HCT116 (cell line): ENCODE measurements at regions not wholly inside any gene's neighbourhood (a gene's known extent, or its start where the extent isn't known, plus 50 kb on each side); places are given as distances from the start of the nearest gene placed in this dataset.

ENCODE experiments used
- ATAC-seq: fragments of 200-7000 bp; cut with Tn5 transposase; 2 replicates; pipeline ENCODE4 v1.9.1; 2020; ENCODE audit warnings: mild to moderate bottlenecking, moderate library complexity
- BruUV-seq: library from RNA; stranded (reverse); fragments of 400-500 nt; replicated peaks from 2 replicates; lab custom pipeline; 2021; lab: Mats Ljungman, UMichigan
- CTCF ChIA-PET: fragments of 300-600 bp; sonication (Branson Sonifier 250); formaldehyde crosslinking; loops from one replicate; lab custom pipeline; 2021; ENCODE audit warnings: antibody characterized with exemption; lab: Charles Lee
- POLR2A ChIA-PET: fragments of 300-600, 350-600 bp; sonication (Branson Sonifier 250); formaldehyde crosslinking; loops from one replicate; lab custom pipeline; 2021; ENCODE audit warnings: antibody characterized with exemption; lab: Charles Lee
- RAD21 ChIA-PET, 2 experiments: fragments of 300-600 bp; sonication (Branson Sonifier 250); formaldehyde crosslinking; loops; one replicate each; lab custom pipeline; 2023; ENCODE audit warnings: low total read pairs in 2 of 2; ENCODE audit not compliant: uncharacterized antibody in 2 of 2, unreplicated experiment in 2 of 2, low non-redundant PET in 1 of 2; lab: Charles Lee
- DNase-seq: peaks from one replicate; pipeline ENCODE4 v3.0.0-alpha.2; 2010; ENCODE audit warnings: low read depth, low spot score
- H2AFZ ChIP-seq: fragments of 200-600 bp; shearing (Covaris generic), sonication (generic); 2 replicates; pipeline ENCODE4 v1.6.1; 2017; ENCODE audit warnings: low read depth, mixed run types, mixed read lengths, antibody characterized with exemption, low read length; ENCODE audit not compliant: poor library complexity, severe bottlenecking
- H3K27ac ChIP-seq: 2 replicates; pipeline ENCODE4 v1.5.1; 2012; ENCODE audit warnings: low read depth, low read length
- H3K27me3 ChIP-seq: fragments of 200-600 bp; sonication (generic); 2 replicates; pipeline ENCODE4 v1.6.1; 2016; ENCODE audit warnings: mixed run types, low read length, mixed read lengths; ENCODE audit not compliant: insufficient read depth
- H3K36me3 ChIP-seq, 2 experiments: fragments of 200-500 bp in 1 of 2; fragments of 200-600 bp in 1 of 2; sonication (Bioruptor generic) in 1 of 2; sonication (generic) in 1 of 2; 2 replicates each; pipeline versions ENCODE4 v1.5.1 to v1.6.1; 2014 to 2016; ENCODE audit warnings: low read length in 2 of 2, inconsistent platforms in 1 of 2, mixed read lengths in 1 of 2, mixed run types in 1 of 2; ENCODE audit not compliant: insufficient read depth in 2 of 2, control insufficient read depth in 1 of 2
- H3K4me1 ChIP-seq, 2 experiments: fragments of 200-600 bp in 1 of 2; sonication (generic) in 1 of 2; 2 replicates each; pipeline versions ENCODE4 v1.5.1 to v1.6.1; 2012 to 2017; ENCODE audit warnings: low read length in 2 of 2, inconsistent platforms in 1 of 2, mild to moderate bottlenecking in 1 of 2, mixed read lengths in 1 of 2, mixed run types in 1 of 2, moderate library complexity in 1 of 2; ENCODE audit not compliant: insufficient read depth in 2 of 2, control insufficient read depth in 1 of 2
- H3K4me2 ChIP-seq: fragments of 200-600 bp; sonication (generic); 2 replicates; pipeline ENCODE4 v1.6.1; 2017; ENCODE audit warnings: mixed run types, low read length, mixed read lengths
- H3K4me3 ChIP-seq, 2 experiments: fragments of 200-600 bp in 1 of 2; sonication (generic) in 1 of 2; replicated peaks in 1 of 2; 2 replicates each; pipeline ENCODE4 v1.5.1; 2011 to 2016; ENCODE audit warnings: low read length in 2 of 2, control low read depth in 1 of 2, low read depth in 1 of 2, mild to moderate bottlenecking in 1 of 2, mixed read lengths in 1 of 2, mixed run types in 1 of 2
- H3K79me2 ChIP-seq: fragments of 200-600 bp; sonication (generic); 2 replicates; pipeline ENCODE4 v1.6.1; 2017; ENCODE audit warnings: mild to moderate bottlenecking, mixed run types, low read length, moderate library complexity, mixed read lengths; ENCODE audit not compliant: insufficient read depth
- H3K9ac ChIP-seq: fragments of 200-600 bp; sonication (generic); 2 replicates; pipeline ENCODE4 v1.6.1; 2016; ENCODE audit warnings: low read length, mixed read lengths
- H3K9me2 ChIP-seq: fragments of 200-600 bp; sonication (generic), shearing (Covaris generic); 2 replicates; pipeline ENCODE4 v1.6.1; 2017; ENCODE audit warnings: mixed run types, mild to moderate bottlenecking, moderate library complexity; ENCODE audit not compliant: insufficient read depth
- H3K9me3 ChIP-seq, 2 experiments: fragments of 200-500 bp in 1 of 2; fragments of 200-600 bp in 1 of 2; sonication (Bioruptor generic) in 1 of 2; sonication (generic) in 1 of 2; 2 replicates each; pipeline ENCODE4 v1.6.1; 2014 to 2017; ENCODE audit warnings: low read length in 2 of 2, mixed read lengths in 2 of 2, inconsistent platforms in 1 of 2, low read depth in 1 of 2, mild to moderate bottlenecking in 1 of 2, mixed run types in 1 of 2, moderate library complexity in 1 of 2; ENCODE audit not compliant: control insufficient read depth in 1 of 2, insufficient read depth in 1 of 2
- H4K20me1 ChIP-seq: fragments of 200-600 bp; sonication (generic), shearing (Covaris generic); 2 replicates; pipeline ENCODE4 v1.6.1; 2017; ENCODE audit warnings: mixed run types, mild to moderate bottlenecking, moderate library complexity; ENCODE audit not compliant: insufficient read depth
- ATF3 ChIP-seq: IDR thresholded peaks from 2 replicates; pipeline ENCODE4 v1.6.1; 2012
- CBX3 ChIP-seq: IDR thresholded peaks from 2 replicates; pipeline ENCODE4 v1.6.1; 2012; ENCODE audit warnings: low read depth
- CEBPB ChIP-seq: IDR thresholded peaks from 2 replicates; pipeline ENCODE4 v1.6.1; 2012; ENCODE audit warnings: low read depth
- EGR1 ChIP-seq: IDR thresholded peaks from 2 replicates; pipeline ENCODE4 v1.6.1; 2012; ENCODE audit warnings: low read depth
- ELF1 ChIP-seq: IDR thresholded peaks from 2 replicates; pipeline ENCODE4 v1.6.1; 2012; ENCODE audit warnings: low read depth, borderline replicate concordance
- EZH2 ChIP-seq: fragments of 200-600 bp; sonication (generic); IDR thresholded peaks from 2 replicates; pipeline ENCODE4 v1.6.1; 2017; ENCODE audit warnings: antibody characterized with exemption, mixed run types
- EZH2phosphoT487 ChIP-seq: fragments of 200-600 bp; IDR thresholded peaks from 2 replicates; pipeline ENCODE4 v1.6.1; 2018; ENCODE audit warnings: antibody characterized with exemption, borderline replicate concordance
- FOSL1 ChIP-seq: IDR thresholded peaks from 2 replicates; pipeline ENCODE4 v1.6.1; 2012; ENCODE audit warnings: low read depth
- JUND ChIP-seq: IDR thresholded peaks from 2 replicates; pipeline ENCODE4 v1.6.1; 2012
- POLR2AphosphoS5 ChIP-seq: IDR thresholded peaks from 2 replicates; pipeline ENCODE4 v1.6.1; 2011; ENCODE audit warnings: mild to moderate bottlenecking, low read depth, low read length, moderate library complexity
- SP1 ChIP-seq: IDR thresholded peaks from 2 replicates; pipeline ENCODE4 v1.6.1; 2012; ENCODE audit warnings: low read depth
- TCF7L2 ChIP-seq: IDR thresholded peaks from 2 replicates; pipeline ENCODE4 v1.7.0; 2011; ENCODE audit warnings: borderline replicate concordance, inconsistent platforms; ENCODE audit not compliant: insufficient read depth, insufficient read length; ENCODE audit errors: extremely low read depth
- intact Hi-C: fragments of 100-400 bp; cut with micrococcal nuclease; formaldehyde crosslinking; loops from 2 replicates; pipeline ENCODE4 v1.10.0; 2022
- TF ChIP-seq, protein P1 (sequence below): IDR thresholded peaks from 2 replicates; pipeline ENCODE4 v1.6.1; 2012; ENCODE audit warnings: low read depth

DNA sequence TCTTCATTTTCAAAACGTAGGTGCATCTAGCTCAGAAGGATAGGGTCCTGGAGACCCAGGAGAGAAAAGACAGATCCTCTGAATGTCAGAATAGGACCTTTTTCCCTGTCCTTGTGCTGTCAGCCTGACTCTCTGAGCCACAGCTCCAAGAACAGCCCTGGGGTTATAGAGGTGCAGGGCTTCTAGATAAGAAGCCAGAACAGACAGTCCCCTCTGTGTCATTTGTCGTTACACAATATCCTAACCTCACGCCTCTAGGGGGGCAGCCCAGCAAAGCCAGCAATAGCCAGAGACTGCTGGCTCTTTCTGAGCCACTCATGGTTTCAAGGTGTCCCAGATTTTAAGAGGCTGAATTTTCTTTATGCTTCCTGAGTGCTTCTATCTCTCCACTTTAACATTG, 153.2 kb upstream of the THBS1 start:
- TF ChIP-seq CBX3 (no peak), EZH2 (no peak), FOSL1 (no peak), JUND (no peak), ELF1 (no peak), TCF7L2 (no peak), EZH2phosphoT487 (no peak), POLR2AphosphoS5 (no peak), EGR1 (no peak), SP1 (no peak), CEBPB (no peak), ATF3 (no peak)
- TF ChIP-seq, protein P1, sequence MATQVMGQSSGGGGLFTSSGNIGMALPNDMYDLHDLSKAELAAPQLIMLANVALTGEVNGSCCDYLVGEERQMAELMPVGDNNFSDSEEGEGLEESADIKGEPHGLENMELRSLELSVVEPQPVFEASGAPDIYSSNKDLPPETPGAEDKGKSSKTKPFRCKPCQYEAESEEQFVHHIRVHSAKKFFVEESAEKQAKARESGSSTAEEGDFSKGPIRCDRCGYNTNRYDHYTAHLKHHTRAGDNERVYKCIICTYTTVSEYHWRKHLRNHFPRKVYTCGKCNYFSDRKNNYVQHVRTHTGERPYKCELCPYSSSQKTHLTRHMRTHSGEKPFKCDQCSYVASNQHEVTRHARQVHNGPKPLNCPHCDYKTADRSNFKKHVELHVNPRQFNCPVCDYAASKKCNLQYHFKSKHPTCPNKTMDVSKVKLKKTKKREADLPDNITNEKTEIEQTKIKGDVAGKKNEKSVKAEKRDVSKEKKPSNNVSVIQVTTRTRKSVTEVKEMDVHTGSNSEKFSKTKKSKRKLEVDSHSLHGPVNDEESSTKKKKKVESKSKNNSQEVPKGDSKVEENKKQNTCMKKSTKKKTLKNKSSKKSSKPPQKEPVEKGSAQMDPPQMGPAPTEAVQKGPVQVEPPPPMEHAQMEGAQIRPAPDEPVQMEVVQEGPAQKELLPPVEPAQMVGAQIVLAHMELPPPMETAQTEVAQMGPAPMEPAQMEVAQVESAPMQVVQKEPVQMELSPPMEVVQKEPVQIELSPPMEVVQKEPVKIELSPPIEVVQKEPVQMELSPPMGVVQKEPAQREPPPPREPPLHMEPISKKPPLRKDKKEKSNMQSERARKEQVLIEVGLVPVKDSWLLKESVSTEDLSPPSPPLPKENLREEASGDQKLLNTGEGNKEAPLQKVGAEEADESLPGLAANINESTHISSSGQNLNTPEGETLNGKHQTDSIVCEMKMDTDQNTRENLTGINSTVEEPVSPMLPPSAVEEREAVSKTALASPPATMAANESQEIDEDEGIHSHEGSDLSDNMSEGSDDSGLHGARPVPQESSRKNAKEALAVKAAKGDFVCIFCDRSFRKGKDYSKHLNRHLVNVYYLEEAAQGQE, result no peak
- no peaks in the 10 kb centered on the region for H4K20me1 ChIP-seq
- CTCF ChIA-PET, result no interaction called here
- H3K36me3 ChIP-seq, result no peaks in the 10 kb centered on the region
- intact Hi-C loops, result no loop called here
- RAD21 ChIA-PET, result no interaction called here
- H3K4me2 ChIP-seq, result no peak overlapping the region
- no peaks in the 10 kb centered on the region for H3K79me2 ChIP-seq
- H3K4me1 ChIP-seq, result no peaks in the 10 kb centered on the region
- H3K27me3 ChIP-seq, result no peaks in the 10 kb centered on the region
- no peak overlapping the region for H2AFZ ChIP-seq
- POLR2A ChIA-PET, result no interaction called here
- H3K27ac ChIP-seq, result no peak overlapping the region
- BruUV-seq, result no TSS peak
- DNase-seq (no peak), ATAC-seq (no peak)
- H3K9ac ChIP-seq, result no peak overlapping the region
- H3K4me3 ChIP-seq, result no peak overlapping the region
- H3K9me2 ChIP-seq, result no peaks in the 10 kb centered on the region
- no peaks in the 10 kb centered on the region for H3K9me3 ChIP-seq
